PC-3 (cell line): ENCODE measurements at regions not wholly inside any gene's neighbourhood (a gene's known extent, or its start where the extent isn't known, plus 50 kb on each side); places are given as distances from the start of the nearest gene placed in this dataset.
A peak's percentile ranks its signal among the peaks of the same experiment; 100 is the strongest.

Experiments used
- ATAC-seq: fragments of 200-7000 bp; cut with Tn5 transposase; 2 replicates; pipeline ENCODE4 v1.9.1; 2020; ENCODE audit warnings: mild to moderate bottlenecking, moderate library complexity
- BruUV-seq: library from RNA; stranded (reverse); fragments of 400-500 nt; replicated peaks from 2 replicates; lab custom pipeline; 2021; lab: Mats Ljungman, UMichigan
- CTCF ChIA-PET: fragments of 300-600 bp; sonication (Branson Sonifier 250); formaldehyde crosslinking; loops from one replicate; lab custom pipeline; 2022; ENCODE audit warnings: antibody characterized with exemption; lab: Charles Lee
- POLR2A ChIA-PET: fragments of 300-600 bp; sonication (Branson Sonifier 250); formaldehyde crosslinking; loops from one replicate; lab custom pipeline; 2022; ENCODE audit warnings: antibody characterized with exemption; ENCODE audit not compliant: unreplicated experiment; lab: Charles Lee
- DNase-seq: peaks from one replicate; pipeline ENCODE4 v3.0.0-alpha.2; 2015
- H2AFZ ChIP-seq: fragments of 300-600 bp; sonication (generic); 2 replicates; pipeline ENCODE4 v1.6.0; 2016; ENCODE audit warnings: antibody characterized with exemption, low read length
- H3F3A ChIP-seq: fragments of 300-600 bp; sonication (generic); one replicate; pipeline ENCODE4 v1.6.0; 2017; ENCODE audit warnings: antibody characterized with exemption, low read length, control low read depth, mild to moderate bottlenecking; ENCODE audit not compliant: unreplicated experiment
- H3K27ac ChIP-seq: fragments of 300-600 bp; sonication (generic); 2 replicates; pipeline ENCODE4 v1.5.1; 2016; ENCODE audit warnings: mild to moderate bottlenecking, low read length
- H3K27me3 ChIP-seq: fragments of 300-600 bp; sonication (generic); 2 replicates; pipeline ENCODE4 v1.6.1; 2016; ENCODE audit warnings: low read length, mixed read lengths
- H3K36me3 ChIP-seq: fragments of 300-600 bp; sonication (generic); 2 replicates; pipeline ENCODE4 v1.6.1; 2016; ENCODE audit warnings: low read depth, mixed run types, low read length, mixed read lengths
- H3K4me1 ChIP-seq: fragments of 300-600 bp; sonication (generic); 2 replicates; pipeline ENCODE4 v1.5.1; 2016; ENCODE audit warnings: low read length; ENCODE audit not compliant: insufficient read depth
- H3K4me2 ChIP-seq: fragments of 300-600 bp; sonication (generic); 2 replicates; pipeline ENCODE4 v1.6.0; 2016; ENCODE audit warnings: low read length
- H3K4me3 ChIP-seq: fragments of 300-600 bp; sonication (generic); 2 replicates; pipeline ENCODE4 v1.5.1; 2016; ENCODE audit warnings: mild to moderate bottlenecking, low read length, mixed read lengths
- H3K79me2 ChIP-seq: fragments of 300-600 bp; sonication (generic); 2 replicates; pipeline ENCODE4 v1.6.1; 2017; ENCODE audit warnings: low read length, mixed read lengths
- H3K9ac ChIP-seq: fragments of 300-600 bp; sonication (generic); 2 replicates; pipeline ENCODE4 v1.6.0; 2016; ENCODE audit warnings: mild to moderate bottlenecking, low read length
- H3K9me2 ChIP-seq: fragments of 300-600 bp; sonication (generic); replicated peaks from 2 replicates; pipeline ENCODE4 v1.6.1; 2016; ENCODE audit warnings: mixed run types, low read length, mixed read lengths
- H3K9me3 ChIP-seq: fragments of 300-600 bp; sonication (generic); 2 replicates; pipeline ENCODE4 v1.6.1; 2016; ENCODE audit warnings: low read length, mixed read lengths
- H4K20me1 ChIP-seq: fragments of 300-600 bp; sonication (generic); 2 replicates; pipeline ENCODE4 v1.6.1; 2016; ENCODE audit warnings: low read length, mixed read lengths
- EZH2 ChIP-seq: fragments of 300-600 bp; sonication (generic); IDR thresholded peaks from one replicate; pipeline ENCODE4 v1.6.1; 2017; ENCODE audit warnings: antibody characterized with exemption, mild to moderate bottlenecking, low read length; ENCODE audit not compliant: unreplicated experiment
- EZH2phosphoT487 ChIP-seq: fragments of 300-600 bp; sonication (generic); IDR thresholded peaks from 2 replicates; pipeline ENCODE4 v1.6.1; 2018; ENCODE audit warnings: mild to moderate bottlenecking, antibody characterized with exemption, low read length, borderline replicate concordance
- intact Hi-C: fragments of 100-400 bp; cut with micrococcal nuclease; formaldehyde crosslinking; loops from 2 replicates; pipeline ENCODE4 v1.9.0; 2023
- TF ChIP-seq, protein P1 (sequence below): fragments of 300-600 bp; sonication (generic); conservative IDR thresholded peaks from 2 replicates; pipeline ENCODE4 v1.5.1; 2017; ENCODE audit warnings: antibody characterized with exemption, low read depth, mild to moderate bottlenecking, low read length

DNA sequence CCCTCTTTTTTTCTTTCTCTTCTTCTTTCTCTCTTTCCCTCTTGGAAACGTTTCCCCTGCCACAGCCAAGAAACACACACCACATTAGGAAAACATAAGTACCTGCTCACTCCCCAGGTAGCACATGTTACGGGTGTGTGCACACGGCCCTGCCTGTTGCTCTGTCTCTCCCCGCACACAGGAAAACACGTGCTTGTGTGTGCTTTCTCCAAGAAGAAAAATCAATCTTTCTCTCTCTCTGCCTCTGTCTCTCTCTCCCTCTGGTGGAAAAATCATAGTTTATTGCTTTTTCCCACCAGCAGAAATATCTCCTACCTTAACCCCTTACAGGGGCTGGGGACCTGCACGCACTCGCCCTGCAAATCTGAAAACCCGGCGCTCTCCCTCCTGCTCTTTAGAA, 102.3 kb downstream of the EDN3 start:
- ATAC-seq: 0 out of 2 replicates have a peak, but pooled peaks have one; percentile 31
- Histone ChIP-seq H3K9me3 (no peaks in the 10 kb centered on the region), H3K4me3 (no peak overlapping the region), H3K36me3 (no peaks in the 10 kb centered on the region), H4K20me1 (no peaks in the 10 kb centered on the region), H2AFZ (no peak overlapping the region), H3K9ac (no peak overlapping the region), H3K79me2 (no peaks in the 10 kb centered on the region), H3K9me2 (no peaks in the 10 kb centered on the region), H3K27me3 (peaks cover 99% of the 10 kb centered on the region), H3K27ac (no peak overlapping the region), H3K4me1 (no peaks in the 10 kb centered on the region), H3K4me2 (no peak overlapping the region), H3F3A (no peaks in the 10 kb centered on the region)
- intact Hi-C loops: no loop called here
- ChIA-PET POLR2A (no interaction called here), CTCF (no interaction called here)
- TF ChIP-seq, protein P1, sequence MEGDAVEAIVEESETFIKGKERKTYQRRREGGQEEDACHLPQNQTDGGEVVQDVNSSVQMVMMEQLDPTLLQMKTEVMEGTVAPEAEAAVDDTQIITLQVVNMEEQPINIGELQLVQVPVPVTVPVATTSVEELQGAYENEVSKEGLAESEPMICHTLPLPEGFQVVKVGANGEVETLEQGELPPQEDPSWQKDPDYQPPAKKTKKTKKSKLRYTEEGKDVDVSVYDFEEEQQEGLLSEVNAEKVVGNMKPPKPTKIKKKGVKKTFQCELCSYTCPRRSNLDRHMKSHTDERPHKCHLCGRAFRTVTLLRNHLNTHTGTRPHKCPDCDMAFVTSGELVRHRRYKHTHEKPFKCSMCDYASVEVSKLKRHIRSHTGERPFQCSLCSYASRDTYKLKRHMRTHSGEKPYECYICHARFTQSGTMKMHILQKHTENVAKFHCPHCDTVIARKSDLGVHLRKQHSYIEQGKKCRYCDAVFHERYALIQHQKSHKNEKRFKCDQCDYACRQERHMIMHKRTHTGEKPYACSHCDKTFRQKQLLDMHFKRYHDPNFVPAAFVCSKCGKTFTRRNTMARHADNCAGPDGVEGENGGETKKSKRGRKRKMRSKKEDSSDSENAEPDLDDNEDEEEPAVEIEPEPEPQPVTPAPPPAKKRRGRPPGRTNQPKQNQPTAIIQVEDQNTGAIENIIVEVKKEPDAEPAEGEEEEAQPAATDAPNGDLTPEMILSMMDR: no peak
- TF ChIP-seq EZH2phosphoT487 (no peak), EZH2 (no peak)
- DNase-seq: peak; percentile 20
- no TSS peak for BruUV-seq

DNA sequence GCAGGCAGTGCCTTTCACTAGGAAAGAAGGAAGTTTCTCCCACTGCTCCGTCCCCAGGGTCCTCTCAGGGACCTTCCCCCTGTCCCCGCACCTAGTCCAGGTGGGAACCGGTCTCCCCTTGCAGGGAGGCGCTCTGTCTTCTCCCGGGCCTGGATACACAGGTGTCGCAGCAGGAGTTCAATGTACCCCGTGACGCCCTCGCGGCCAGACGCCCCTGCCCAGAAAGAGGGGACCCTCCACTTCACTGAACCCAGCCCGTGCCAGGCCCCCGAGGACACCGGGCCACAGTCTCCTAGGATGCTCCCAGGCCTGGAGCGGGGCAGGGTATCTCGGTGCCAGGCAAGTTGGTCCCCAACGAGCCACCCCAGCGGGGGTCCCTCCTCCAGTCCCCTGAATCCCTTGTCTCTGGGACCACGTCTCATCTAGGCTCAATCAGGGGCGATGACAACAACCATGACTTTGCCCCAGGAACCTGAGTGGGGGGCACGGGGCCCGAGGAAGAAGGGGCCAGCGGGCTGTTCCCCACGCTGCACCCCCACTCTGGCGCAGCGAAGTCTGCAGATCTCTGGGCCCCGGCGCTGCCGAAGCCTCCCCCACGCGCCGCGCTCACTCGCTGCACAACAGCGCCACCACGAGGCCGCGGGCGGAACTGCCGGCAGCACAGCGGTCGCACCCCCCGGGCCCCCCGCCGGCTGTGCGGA, 103.0 kb downstream of the EDN3 start:
- Histone ChIP-seq H3K9ac (no peak overlapping the region), H3K36me3 (no peaks in the 10 kb centered on the region), H3K9me3 (no peaks in the 10 kb centered on the region), H3K4me2 (peak overlapping the region; percentile 6; the same call in 1 of the 2 replicates), H3K4me1 (no peaks in the 10 kb centered on the region), H3K27ac (no peak overlapping the region), H3K9me2 (no peaks in the 10 kb centered on the region), H2AFZ (no peak overlapping the region), H3K4me3 (no peak overlapping the region), H3K79me2 (no peaks in the 10 kb centered on the region), H3K27me3 (peaks cover 99% of the 10 kb centered on the region), H4K20me1 (no peaks in the 10 kb centered on the region), H3F3A (no peaks in the 10 kb centered on the region)
- no TSS peak for BruUV-seq
- ATAC-seq: peak; percentile 40
- TF ChIP-seq EZH2phosphoT487: no peak
- TF ChIP-seq, protein P1: peak; percentile 100
- no peak for TF ChIP-seq EZH2
- ChIA-PET POLR2A (no interaction called here), CTCF (no interaction called here)
- intact Hi-C loops: no loop called here
- peak; percentile 52 for DNase-seq

DNA sequence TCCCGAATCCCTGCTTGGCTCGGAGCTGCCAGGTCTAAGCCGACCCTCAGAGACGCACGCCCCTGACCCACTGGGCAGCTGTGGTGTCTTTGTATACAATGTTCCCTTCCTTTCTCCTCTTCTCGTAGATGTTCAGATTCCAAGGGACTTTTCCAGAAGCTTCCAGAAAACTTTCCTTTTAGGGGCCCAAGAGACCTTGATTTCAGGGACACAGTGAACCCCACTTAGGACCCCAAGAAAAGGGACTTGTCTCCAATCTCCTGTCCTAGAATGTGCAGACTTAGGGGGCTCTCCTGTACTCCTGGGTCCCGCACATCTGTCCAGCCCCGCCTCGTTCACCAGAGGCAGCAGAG, 103.5 kb downstream of the EDN3 start:
- 0 out of 2 replicates have a peak overlapping the region, but pooled peaks have one; percentile 6 for H3K4me2 ChIP-seq
- H3K9me3 ChIP-seq: no peaks in the 10 kb centered on the region
- no peaks in the 10 kb centered on the region for H3K4me1 ChIP-seq
- POLR2A ChIA-PET: no interaction called here
- peaks cover 99% of the 10 kb centered on the region for H3K27me3 ChIP-seq
- H3K36me3 ChIP-seq: no peaks in the 10 kb centered on the region
- H3K9ac ChIP-seq: no peak overlapping the region
- no peaks in the 10 kb centered on the region for H3K9me2 ChIP-seq
- H4K20me1 ChIP-seq: no peaks in the 10 kb centered on the region
- no peaks in the 10 kb centered on the region for H3K79me2 ChIP-seq
- no peaks in the 10 kb centered on the region for H3F3A ChIP-seq
- H3K4me3 ChIP-seq: no peak overlapping the region
- intact Hi-C loops: no loop called here
- CTCF ChIA-PET: no interaction called here
- H2AFZ ChIP-seq: no peak overlapping the region
- no peak for ATAC-seq
- DNase-seq: no peak
- no peak for TF ChIP-seq EZH2phosphoT487
- TF ChIP-seq, protein P1: peak; percentile 53; the same call in 1 of the 2 replicates
- BruUV-seq: no TSS peak
- no peak overlapping the region for H3K27ac ChIP-seq
